ENCODE measurements at regions not wholly inside any gene's neighbourhood (a gene's known extent, or its start where the extent isn't known, plus 50 kb on each side); places are given as distances from the start of the nearest gene placed in this dataset.
A peak's percentile ranks its signal among the peaks of the same experiment; 100 is the strongest.

GRCh38 chr2:33678436-33678835 lies 79.3 kb upstream of the FAM98A start:
- no peak for DNase-seq
- H3K9me3 ChIP-seq (replicated peaks): no peaks in the 10 kb centered on the region
- H3K36me3 ChIP-seq: no peaks in the 10 kb centered on the region
- no peaks in the 10 kb centered on the region for H3K4me1 ChIP-seq
- intact Hi-C loops (cut with micrococcal nuclease): loop anchor here (10.0 kb wide), 1 partner anchor 1736 kb away; no protein-coding TSS in a partner anchor
- H3K27ac ChIP-seq (replicated peaks): no peak overlapping the region
- no peak overlapping the region for H3K4me3 ChIP-seq
- TF ChIP-seq, protein P1, sequence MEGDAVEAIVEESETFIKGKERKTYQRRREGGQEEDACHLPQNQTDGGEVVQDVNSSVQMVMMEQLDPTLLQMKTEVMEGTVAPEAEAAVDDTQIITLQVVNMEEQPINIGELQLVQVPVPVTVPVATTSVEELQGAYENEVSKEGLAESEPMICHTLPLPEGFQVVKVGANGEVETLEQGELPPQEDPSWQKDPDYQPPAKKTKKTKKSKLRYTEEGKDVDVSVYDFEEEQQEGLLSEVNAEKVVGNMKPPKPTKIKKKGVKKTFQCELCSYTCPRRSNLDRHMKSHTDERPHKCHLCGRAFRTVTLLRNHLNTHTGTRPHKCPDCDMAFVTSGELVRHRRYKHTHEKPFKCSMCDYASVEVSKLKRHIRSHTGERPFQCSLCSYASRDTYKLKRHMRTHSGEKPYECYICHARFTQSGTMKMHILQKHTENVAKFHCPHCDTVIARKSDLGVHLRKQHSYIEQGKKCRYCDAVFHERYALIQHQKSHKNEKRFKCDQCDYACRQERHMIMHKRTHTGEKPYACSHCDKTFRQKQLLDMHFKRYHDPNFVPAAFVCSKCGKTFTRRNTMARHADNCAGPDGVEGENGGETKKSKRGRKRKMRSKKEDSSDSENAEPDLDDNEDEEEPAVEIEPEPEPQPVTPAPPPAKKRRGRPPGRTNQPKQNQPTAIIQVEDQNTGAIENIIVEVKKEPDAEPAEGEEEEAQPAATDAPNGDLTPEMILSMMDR (IDR thresholded peaks at IDR 0.05; ENCODE audit: borderline replicate concordance): no peak
- H3K27me3 ChIP-seq (ENCODE audit: low read depth): peaks cover 5% of the 10 kb centered on the region

GRCh38 chr2:33673937-33674336 lies 74.8 kb upstream of the FAM98A start:
- Histone ChIP-seq H3K36me3 (no peaks in the 10 kb centered on the region), H3K9me3 (replicated peaks) (no peaks in the 10 kb centered on the region), H3K4me1 (no peaks in the 10 kb centered on the region), H3K27me3 (ENCODE audit: low read depth) (no peaks in the 10 kb centered on the region), H3K4me3 (no peak overlapping the region), H3K27ac (replicated peaks) (no peak overlapping the region)
- TF ChIP-seq, protein P1 (IDR thresholded peaks at IDR 0.05; ENCODE audit: borderline replicate concordance): peak; percentile 70
- DNase-seq: no peak
- intact Hi-C loops (cut with micrococcal nuclease): loop anchor here (10.0 kb wide), 1 partner anchor 1741 kb away; no protein-coding TSS in a partner anchor

DNA sequence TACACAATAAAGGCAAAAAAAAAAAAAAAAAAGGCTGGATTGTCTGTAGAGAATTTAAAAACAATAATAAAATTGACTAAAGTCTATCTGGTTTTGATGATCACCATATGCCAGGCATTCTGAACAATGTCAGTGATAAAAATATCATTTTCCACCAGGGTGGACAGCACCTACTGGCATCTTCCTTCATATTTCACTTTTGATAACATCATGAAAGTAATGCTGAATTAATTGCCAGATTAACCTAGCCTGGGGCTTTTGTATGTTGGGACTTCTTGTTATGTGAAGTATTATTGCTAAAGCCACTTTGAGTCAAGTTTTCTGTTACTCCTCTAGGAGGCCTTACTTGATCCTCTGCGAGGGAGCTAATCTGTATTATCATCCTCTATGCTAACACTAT lies 73.8 kb upstream of the FAM98A start:
- no peak overlapping the region for H3K27ac ChIP-seq (replicated peaks)
- H3K9me3 ChIP-seq (replicated peaks): no peaks in the 10 kb centered on the region
- no peaks in the 10 kb centered on the region for H3K4me1 ChIP-seq
- intact Hi-C loops (cut with micrococcal nuclease): loop anchor here (10.0 kb wide), 1 partner anchor 1742 kb away; no protein-coding TSS in a partner anchor
- H3K36me3 ChIP-seq: no peaks in the 10 kb centered on the region
- no peak for DNase-seq
- no peaks in the 10 kb centered on the region for H3K27me3 ChIP-seq (ENCODE audit: low read depth)
- TF ChIP-seq, protein P1 (IDR thresholded peaks at IDR 0.05; ENCODE audit: borderline replicate concordance): no peak
- H3K4me3 ChIP-seq: no peak overlapping the region

DNA sequence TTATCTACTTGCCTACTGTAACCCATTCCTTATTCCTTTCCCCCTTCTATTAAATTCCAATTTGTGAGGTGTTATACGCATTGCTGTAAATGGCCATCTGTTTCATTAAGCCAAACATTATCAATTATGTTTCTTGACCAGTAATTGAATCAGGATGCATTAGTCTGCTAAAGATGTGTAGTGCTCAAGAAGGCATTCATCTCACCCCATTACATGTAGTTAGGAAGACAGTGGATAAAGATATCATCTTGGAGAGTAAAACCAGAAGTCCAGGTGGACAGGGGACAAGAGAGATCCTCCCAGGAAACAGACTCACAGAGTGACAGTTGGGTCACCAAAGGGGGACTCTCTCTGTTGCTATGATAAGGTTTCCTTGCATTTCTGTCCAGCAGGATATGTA lies 73.3 kb upstream of the FAM98A start:
- DNase-seq: no peak
- no peaks in the 10 kb centered on the region for H3K4me1 ChIP-seq
- intact Hi-C loops (cut with micrococcal nuclease): loop anchor here (10.0 kb wide), 1 partner anchor 1742 kb away; no protein-coding TSS in a partner anchor
- H3K27ac ChIP-seq (replicated peaks): no peak overlapping the region
- no peaks in the 10 kb centered on the region for H3K9me3 ChIP-seq (replicated peaks)
- TF ChIP-seq, protein P1 (IDR thresholded peaks at IDR 0.05; ENCODE audit: borderline replicate concordance): no peak
- H3K27me3 ChIP-seq (ENCODE audit: low read depth): no peaks in the 10 kb centered on the region
- no peaks in the 10 kb centered on the region for H3K36me3 ChIP-seq
- no peak overlapping the region for H3K4me3 ChIP-seq

DNA sequence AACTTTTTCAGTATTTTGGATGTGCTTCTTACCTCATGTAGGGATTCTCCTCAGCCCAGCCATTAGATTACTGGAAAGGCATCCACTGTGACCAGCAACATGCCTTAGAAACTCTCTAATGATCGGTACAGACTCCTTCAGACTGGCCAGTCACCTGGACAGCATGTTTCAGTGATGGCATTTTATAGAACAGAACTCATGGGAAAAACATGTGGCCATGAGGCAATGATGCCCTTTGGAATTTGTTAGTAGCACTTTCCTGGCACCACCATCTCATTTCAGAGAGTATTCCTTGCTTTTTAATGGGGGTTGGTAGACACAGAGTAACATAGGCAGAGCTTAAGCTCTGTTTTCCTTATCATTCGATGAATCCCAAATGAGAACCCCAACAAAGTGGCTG lies 72.1 kb upstream of the FAM98A start:
- no peak for DNase-seq
- TF ChIP-seq, protein P1 (IDR thresholded peaks at IDR 0.05; ENCODE audit: borderline replicate concordance): no peak
- Histone ChIP-seq H3K4me3 (no peak overlapping the region), H3K4me1 (no peaks in the 10 kb centered on the region), H3K27ac (replicated peaks) (no peak overlapping the region), H3K36me3 (no peaks in the 10 kb centered on the region), H3K9me3 (replicated peaks) (no peaks in the 10 kb centered on the region), H3K27me3 (ENCODE audit: low read depth) (no peaks in the 10 kb centered on the region)
- intact Hi-C loops (cut with micrococcal nuclease): loop anchor here (10.0 kb wide), 1 partner anchor 1744 kb away; no protein-coding TSS in a partner anchor

All from left ventricle myocardium inferior (tissue), 1 donor.